A549 (cell line): ENCODE measurements at regions not wholly inside any gene's neighbourhood (a gene's known extent, or its start where the extent isn't known, plus 50 kb on each side); places are given as distances from the start of the nearest gene placed in this dataset.

ENCODE experiments used
- ATAC-seq, 2 experiments: fragments of 200-7000 bp in 1 of 2; fragments of >200 bp in 1 of 2; cut with Nextera tagmentation in 1 of 2; cut with Tn5 transposase in 1 of 2; 3 replicates each; pipeline versions ENCODE4 v1.8.0 to v1.9.1; 2018 to 2020; ENCODE audit warnings: mild to moderate bottlenecking in 1 of 2, moderate library complexity in 1 of 2
- CTCF ChIA-PET: fragments of 300-600 bp; sonication (Branson Sonifier 250); formaldehyde crosslinking; extraction: SDS; loops from one replicate; lab custom pipeline; 2021; ENCODE audit warnings: antibody characterized with exemption, inconsistent platforms; lab: Yijun Ruan, JAX
- POLR2A ChIA-PET: fragments of 350-600 bp; formaldehyde crosslinking; extraction: SDS; loops from one replicate; lab custom pipeline; 2021; ENCODE audit warnings: antibody characterized with exemption, inconsistent platforms; lab: Yijun Ruan, JAX
- DNase-seq, 2 experiments: peaks; one replicate each; pipeline versions ENCODE4 v3.0.0 to v3.0.0-alpha.2; 2011 to 2016; ENCODE audit warnings: low read depth in 1 of 2, low spot score in 1 of 2
- FAIRE-seq: peaks from 2 replicates; lab custom pipeline; 2011; peaks lifted over from hg19 to GRCh38; lab: Jason Lieb, UNC
- H3K27ac ChIP-seq, 2 experiments: fragments of >200 bp; sonication (Bioruptor Twin); formaldehyde crosslinking; 3 replicates each; pipeline ENCODE4 v1.5.1; 2016 to 2017
- H3K4me1 ChIP-seq: fragments of >200 bp; sonication (Bioruptor Twin); formaldehyde crosslinking; 3 replicates; pipeline ENCODE4 v1.6.1; 2016
- H3K4me2 ChIP-seq: fragments of >200 bp; sonication (Bioruptor Twin); formaldehyde crosslinking; 3 replicates; pipeline ENCODE4 v1.6.1; 2016
- H3K4me3 ChIP-seq: fragments of >200 bp; sonication (Bioruptor Twin); formaldehyde crosslinking; 3 replicates; pipeline ENCODE4 v1.5.1; 2016
- H3K9me3 ChIP-seq: fragments of >200 bp; sonication (Bioruptor Twin); formaldehyde crosslinking; 3 replicates; pipeline ENCODE4 v1.6.1; 2016
- CBX2 ChIP-seq: fragments of 200-600 bp; sonication (generic); IDR thresholded peaks from 2 replicates; pipeline ENCODE4 v1.6.1; 2016; ENCODE audit warnings: low read depth, mild to moderate bottlenecking, borderline replicate concordance
- CBX8 ChIP-seq: fragments of 200-600 bp; sonication (generic); IDR thresholded peaks from 2 replicates; pipeline ENCODE4 v1.6.1; 2016
- E2F6 ChIP-seq: IDR thresholded peaks from 2 replicates; pipeline ENCODE4 v1.6.1; 2012; ENCODE audit warnings: low read depth, borderline replicate concordance
- EHF ChIP-seq: fragments of 250-450 bp; sonication (Bioruptor Pico); IDR thresholded peaks from 2 replicates; pipeline ENCODE4 v1.5.0; 2020; ENCODE audit warnings: mild to moderate bottlenecking
- ELK1 ChIP-seq: fragments of 150-350 bp; IDR thresholded peaks from 2 replicates; pipeline ENCODE4 v1.6.1; 2014; ENCODE audit warnings: low read depth, mild to moderate bottlenecking, low read length
- EP300 ChIP-seq, 2 experiments: fragments of >200 bp; sonication (Bioruptor Twin); formaldehyde crosslinking; IDR thresholded peaks; 2 replicates in 1 of 2; 3 replicates in 1 of 2; pipeline ENCODE4 v1.6.1; 2016 to 2017
- ESRRA ChIP-seq: fragments of 150-350 bp; IDR thresholded peaks from 2 replicates; pipeline ENCODE4 v1.6.1; 2014; ENCODE audit warnings: mild to moderate bottlenecking, low read length, borderline replicate concordance
- FOSL2 ChIP-seq, 2 experiments: fragments of 450-650 bp in 1 of 2; fragments of >200 bp in 1 of 2; sonication (Bioruptor Twin) in 1 of 2; formaldehyde crosslinking; IDR thresholded peaks; 2 replicates each; pipeline versions ENCODE4 v1.5.0 to v1.6.1; 2016 to 2020; ENCODE audit warnings: mild to moderate bottlenecking in 1 of 2, moderate library complexity in 1 of 2
- GATA3 ChIP-seq: IDR thresholded peaks from 2 replicates; pipeline ENCODE4 v1.6.1; 2012; ENCODE audit warnings: borderline replicate concordance
- HDAC2 ChIP-seq: fragments of 200-600 bp; sonication (generic); IDR thresholded peaks from 2 replicates; pipeline ENCODE4 v1.6.1; 2016
- HEYL ChIP-seq: fragments of 250-450 bp; sonication (Bioruptor Pico); IDR thresholded peaks from 2 replicates; pipeline ENCODE4 v1.8.0; 2021; ENCODE audit warnings: mild to moderate bottlenecking, moderate library complexity
- HOXA7 ChIP-seq: fragments of 250-450 bp; sonication (Bioruptor Pico); IDR thresholded peaks from 2 replicates; pipeline ENCODE4 v1.5.0; 2020; ENCODE audit warnings: mild to moderate bottlenecking, moderate library complexity
- HOXB5 ChIP-seq: fragments of 250-450 bp; sonication (Bioruptor Pico); IDR thresholded peaks from 2 replicates; pipeline ENCODE4 v1.5.0; 2020; ENCODE audit warnings: mild to moderate bottlenecking, moderate library complexity
- JUNB ChIP-seq: fragments of >200 bp; sonication (Bioruptor Twin); formaldehyde crosslinking; IDR thresholded peaks from 2 replicates; pipeline ENCODE4 v1.6.1; 2016
- MAFK ChIP-seq: fragments of 450-650 bp; IDR thresholded peaks from 2 replicates; pipeline ENCODE4 v1.6.1; 2014; ENCODE audit not compliant: partially characterized antibody
- MAX ChIP-seq: IDR thresholded peaks from 2 replicates; pipeline ENCODE4 v1.6.1; 2012
- NFE2L2 ChIP-seq: fragments of 150-350 bp; conservative IDR thresholded peaks from 2 replicates; pipeline ENCODE4 v1.6.1; 2014; ENCODE audit warnings: low read length
- NR3C1 ChIP-seq: fragments of >200 bp; sonication (Bioruptor Twin); formaldehyde crosslinking; IDR thresholded peaks from 3 replicates; pipeline ENCODE4 v1.6.1; 2017
- PBX3 ChIP-seq: IDR thresholded peaks from 2 replicates; pipeline ENCODE4 v1.6.1; 2012
- PHF8 ChIP-seq: fragments of 200-600 bp; sonication (generic); IDR thresholded peaks from 2 replicates; pipeline ENCODE4 v1.6.1; 2016; ENCODE audit warnings: low read depth, mild to moderate bottlenecking, antibody characterized with exemption, moderate library complexity, borderline replicate concordance
- POLR2A ChIP-seq: IDR thresholded peaks from 2 replicates; pipeline ENCODE4 v1.6.1; 2012; ENCODE audit warnings: mild to moderate bottlenecking, low read length
- RAD21 ChIP-seq, 2 experiments: fragments of >200 bp in 1 of 2; sonication (Bioruptor Twin) in 1 of 2; formaldehyde crosslinking in 1 of 2; IDR thresholded peaks in 1 of 2; conservative IDR thresholded peaks in 1 of 2; 2 replicates in 1 of 2; 3 replicates in 1 of 2; pipeline ENCODE4 v1.6.1; 2012 to 2018; ENCODE audit warnings: inconsistent platforms in 1 of 2
- RARB ChIP-seq: fragments of 250-450 bp; sonication (Bioruptor Pico); IDR thresholded peaks from 2 replicates; pipeline ENCODE4 v1.8.0; 2021; ENCODE audit warnings: mild to moderate bottlenecking, moderate library complexity
- RFX5 ChIP-seq: fragments of 450-650 bp; IDR thresholded peaks from 2 replicates; pipeline ENCODE4 v1.7.1; 2014; ENCODE audit warnings: antibody characterized with exemption, mild to moderate bottlenecking, moderate library complexity
- RNF2 ChIP-seq: fragments of 200-600 bp; sonication (generic); IDR thresholded peaks from 2 replicates; pipeline ENCODE4 v1.6.1; 2016; ENCODE audit warnings: low read depth, mild to moderate bottlenecking, antibody characterized with exemption, moderate library complexity, borderline replicate concordance
- SMC3 ChIP-seq: fragments of >200 bp; sonication (Bioruptor Twin); formaldehyde crosslinking; IDR thresholded peaks from 3 replicates; pipeline ENCODE4 v1.6.1; 2018; ENCODE audit warnings: inconsistent platforms
- TP53 ChIP-seq: fragments of 250-450 bp; sonication (Bioruptor Pico); IDR thresholded peaks from 2 replicates; pipeline ENCODE4 v1.5.0; 2021; ENCODE audit warnings: mild to moderate bottlenecking, moderate library complexity
- ZC3H11A ChIP-seq: fragments of 450-650 bp; IDR thresholded peaks from 2 replicates; pipeline ENCODE4 v1.6.1; 2014; ENCODE audit warnings: antibody characterized with exemption, mild to moderate bottlenecking
- WGBS: methylation state at CpG from one replicate; pipeline ENCODE4 v1.1.6; 2017; ENCODE audit errors: missing lambda C conversion rate; 5-methylcytosine and 5-hydroxymethylcytosine counted together
- TF ChIP-seq, protein P1 (sequence below): fragments of 250-450 bp; sonication (Bioruptor Pico); IDR thresholded peaks from 2 replicates; pipeline ENCODE4 v1.5.0; 2020; ENCODE audit warnings: low read depth, mild to moderate bottlenecking, moderate library complexity
- TF ChIP-seq, protein P2 (sequence below): fragments of >200 bp; sonication (Bioruptor Twin); formaldehyde crosslinking; IDR thresholded peaks from 2 replicates; pipeline ENCODE4 v1.6.1; 2016

GRCh38 chr5:168174376-168174775 is 117.1 kb upstream of the WWC1 start:
- H3K4me2 ChIP-seq: no peak overlapping the region
- ChIA-PET POLR2A (no interaction called here), CTCF (interaction anchor here (0.8 to 1.1 kb wide), 2 partner anchors 14 to 37 kb away, joined by 3 read pairs; no protein-coding TSS in a partner anchor)
- TF ChIP-seq NFE2L2 (no peak), TP53 (CRISPR knock-in tag) (no peak), ELK1 (no peak), EP300 (IDR thresholded peaks at IDR 0.05) (no peak), FOSL2 (IDR thresholded peaks at IDR 0.05) (no peak), FOSL2 (CRISPR knock-in tag; IDR thresholded peaks at IDR 0.05) (no peak), E2F6 (no peak), GATA3 (no peak), EHF (CRISPR knock-in tag) (no peak), PHF8 (no peak), RFX5 (no peak), MAFK (no peak), ZC3H11A (no peak), JUNB (no peak), CBX2 (no peak), ESRRA (no peak), RNF2 (no peak), CBX8 (no peak), SMC3 (no peak)
- TF ChIP-seq, protein P1, sequence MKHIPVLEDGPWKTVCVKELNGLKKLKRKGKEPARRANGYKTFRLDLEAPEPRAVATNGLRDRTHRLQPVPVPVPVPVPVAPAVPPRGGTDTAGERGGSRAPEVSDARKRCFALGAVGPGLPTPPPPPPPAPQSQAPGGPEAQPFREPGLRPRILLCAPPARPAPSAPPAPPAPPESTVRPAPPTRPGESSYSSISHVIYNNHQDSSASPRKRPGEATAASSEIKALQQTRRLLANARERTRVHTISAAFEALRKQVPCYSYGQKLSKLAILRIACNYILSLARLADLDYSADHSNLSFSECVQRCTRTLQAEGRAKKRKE (CRISPR knock-in tag): no peak
- TF ChIP-seq, protein P2, sequence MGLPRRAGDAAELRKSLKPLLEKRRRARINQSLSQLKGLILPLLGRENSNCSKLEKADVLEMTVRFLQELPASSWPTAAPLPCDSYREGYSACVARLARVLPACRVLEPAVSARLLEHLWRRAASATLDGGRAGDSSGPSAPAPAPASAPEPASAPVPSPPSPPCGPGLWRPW: no peak
- H3K4me3 ChIP-seq: no peak overlapping the region
- H3K27ac ChIP-seq: no peak overlapping the region
- ATAC-seq: no peak
- H3K4me1 ChIP-seq: no peaks in the 10 kb centered on the region
- no peak for DNase-seq
- FAIRE-seq: no peak
- WGBS: 40% methylated on average over 9 of the region's 9 CpGs
- H3K9me3 ChIP-seq: no peaks in the 10 kb centered on the region

- Histone ChIP-seq H3K4me2 (no peak overlapping the region), H3K4me3 (no peak overlapping the region), H3K4me1 (peaks cover 4% of the 10 kb centered on the region; the same call in 1 of the 3 replicates), H3K9me3 (no peaks in the 10 kb centered on the region), H3K27ac (no peak overlapping the region)
- DNase-seq: no peak
- ChIA-PET POLR2A (no interaction called here), CTCF (no interaction called here)
- no peak for FAIRE-seq
- WGBS: 28% methylated on average over 5 of the region's 5 CpGs
- TF ChIP-seq HOXB5 (CRISPR knock-in tag): no peak
- TF ChIP-seq PBX3: no peak
- TF ChIP-seq MAFK: no peak
- TF ChIP-seq RAD21 (conservative IDR thresholded peaks at IDR 0.05 in 1 of 2, IDR thresholded peaks at IDR 0.05 in 1 of 2): no peak
- TF ChIP-seq CBX8: no peak
- TF ChIP-seq NFE2L2: no peak
- TF ChIP-seq EHF (CRISPR knock-in tag): no peak
- no peak for TF ChIP-seq HOXA7 (CRISPR knock-in tag)
- no peak for TF ChIP-seq GATA3
- no peak for TF ChIP-seq RNF2
- no peak for TF ChIP-seq PHF8
- TF ChIP-seq, protein P1 (CRISPR knock-in tag): no peak
- no peak for TF ChIP-seq RARB
- TF ChIP-seq FOSL2 (IDR thresholded peaks at IDR 0.05): no peak
- no peak for TF ChIP-seq FOSL2 (CRISPR knock-in tag; IDR thresholded peaks at IDR 0.05)
- TF ChIP-seq HEYL (CRISPR knock-in tag): no peak
- TF ChIP-seq NR3C1: no peak
- no peak for TF ChIP-seq MAX
- TF ChIP-seq, protein P2: no peak
- TF ChIP-seq HDAC2: no peak
- no peak for TF ChIP-seq POLR2A
- no peak for ATAC-seq
Observed at GRCh38 chr5:168176251-168176650, 115.2 kb upstream of the WWC1 start.
